A549 (cell line): ENCODE measurements at regions not wholly inside any gene's neighbourhood (a gene's known extent, or its start where the extent isn't known, plus 50 kb on each side); places are given as distances from the start of the nearest gene placed in this dataset.

Source experiments
- ATAC-seq, 2 experiments: fragments of 200-7000 bp in 1 of 2; fragments of >200 bp in 1 of 2; cut with Nextera tagmentation in 1 of 2; cut with Tn5 transposase in 1 of 2; 3 replicates each; pipeline versions ENCODE4 v1.8.0 to v1.9.1; 2018 to 2020; ENCODE audit warnings: mild to moderate bottlenecking in 1 of 2, moderate library complexity in 1 of 2
- CTCF ChIA-PET: fragments of 300-600 bp; sonication (Branson Sonifier 250); formaldehyde crosslinking; extraction: SDS; loops from one replicate; lab custom pipeline; 2021; ENCODE audit warnings: antibody characterized with exemption, inconsistent platforms; lab: Yijun Ruan, JAX
- POLR2A ChIA-PET: fragments of 350-600 bp; formaldehyde crosslinking; extraction: SDS; loops from one replicate; lab custom pipeline; 2021; ENCODE audit warnings: antibody characterized with exemption, inconsistent platforms; lab: Yijun Ruan, JAX
- DNase-seq, 2 experiments: peaks; one replicate each; pipeline versions ENCODE4 v3.0.0 to v3.0.0-alpha.2; 2011 to 2016; ENCODE audit warnings: low read depth in 1 of 2, low spot score in 1 of 2
- FAIRE-seq: peaks from 2 replicates; lab custom pipeline; 2011; peaks lifted over from hg19 to GRCh38; lab: Jason Lieb, UNC
- H3K27ac ChIP-seq, 2 experiments: fragments of >200 bp; sonication (Bioruptor Twin); formaldehyde crosslinking; 3 replicates each; pipeline ENCODE4 v1.5.1; 2016 to 2017
- H3K4me1 ChIP-seq: fragments of >200 bp; sonication (Bioruptor Twin); formaldehyde crosslinking; 3 replicates; pipeline ENCODE4 v1.6.1; 2016
- H3K4me2 ChIP-seq: fragments of >200 bp; sonication (Bioruptor Twin); formaldehyde crosslinking; 3 replicates; pipeline ENCODE4 v1.6.1; 2016
- H3K4me3 ChIP-seq: fragments of >200 bp; sonication (Bioruptor Twin); formaldehyde crosslinking; 3 replicates; pipeline ENCODE4 v1.5.1; 2016
- H3K9me3 ChIP-seq: fragments of >200 bp; sonication (Bioruptor Twin); formaldehyde crosslinking; 3 replicates; pipeline ENCODE4 v1.6.1; 2016
- BHLHE40 ChIP-seq: IDR thresholded peaks from 2 replicates; pipeline ENCODE4 v1.6.1; 2012; ENCODE audit warnings: low read depth, low read length, inconsistent platforms
- CBX2 ChIP-seq: fragments of 200-600 bp; sonication (generic); IDR thresholded peaks from 2 replicates; pipeline ENCODE4 v1.6.1; 2016; ENCODE audit warnings: low read depth, mild to moderate bottlenecking, borderline replicate concordance
- CHD2 ChIP-seq: fragments of 150-350 bp; IDR thresholded peaks from 2 replicates; pipeline ENCODE4 v1.6.1; 2014; ENCODE audit warnings: low read length; ENCODE audit not compliant: partially characterized antibody
- ESRRA ChIP-seq: fragments of 150-350 bp; IDR thresholded peaks from 2 replicates; pipeline ENCODE4 v1.6.1; 2014; ENCODE audit warnings: mild to moderate bottlenecking, low read length, borderline replicate concordance
- GATA3 ChIP-seq: IDR thresholded peaks from 2 replicates; pipeline ENCODE4 v1.6.1; 2012; ENCODE audit warnings: borderline replicate concordance
- HES2 ChIP-seq: fragments of >200 bp; sonication (Bioruptor Twin); formaldehyde crosslinking; IDR thresholded peaks from 2 replicates; pipeline ENCODE4 v1.6.1; 2016
- HEYL ChIP-seq: fragments of 250-450 bp; sonication (Bioruptor Pico); IDR thresholded peaks from 2 replicates; pipeline ENCODE4 v1.8.0; 2021; ENCODE audit warnings: mild to moderate bottlenecking, moderate library complexity
- HOXB13 ChIP-seq: fragments of 250-450 bp; sonication (Bioruptor Pico); IDR thresholded peaks from 2 replicates; pipeline ENCODE4 v1.5.0; 2020; ENCODE audit warnings: low read depth, mild to moderate bottlenecking, moderate library complexity
- HOXB5 ChIP-seq: fragments of 250-450 bp; sonication (Bioruptor Pico); IDR thresholded peaks from 2 replicates; pipeline ENCODE4 v1.5.0; 2020; ENCODE audit warnings: mild to moderate bottlenecking, moderate library complexity
- JUN ChIP-seq, 2 experiments: fragments of >200 bp; sonication (Bioruptor Twin); formaldehyde crosslinking; IDR thresholded peaks; 2 replicates in 1 of 2; 3 replicates in 1 of 2; pipeline ENCODE4 v1.6.1; 2016 to 2017
- JUNB ChIP-seq: fragments of >200 bp; sonication (Bioruptor Twin); formaldehyde crosslinking; IDR thresholded peaks from 2 replicates; pipeline ENCODE4 v1.6.1; 2016
- MAFK ChIP-seq: fragments of 450-650 bp; IDR thresholded peaks from 2 replicates; pipeline ENCODE4 v1.6.1; 2014; ENCODE audit not compliant: partially characterized antibody
- MAZ ChIP-seq: fragments of 150-350 bp; IDR thresholded peaks from 2 replicates; pipeline ENCODE4 v1.6.1; 2014; ENCODE audit warnings: antibody characterized with exemption, low read depth, low read length, borderline replicate concordance
- MYC ChIP-seq: IDR thresholded peaks from 2 replicates; pipeline ENCODE4 v1.6.1; 2012; ENCODE audit warnings: mild to moderate bottlenecking, inconsistent platforms, low read length, improper control_type of control experiment, borderline replicate concordance
- PBX3 ChIP-seq: IDR thresholded peaks from 2 replicates; pipeline ENCODE4 v1.6.1; 2012
- PHF8 ChIP-seq: fragments of 200-600 bp; sonication (generic); IDR thresholded peaks from 2 replicates; pipeline ENCODE4 v1.6.1; 2016; ENCODE audit warnings: low read depth, mild to moderate bottlenecking, antibody characterized with exemption, moderate library complexity, borderline replicate concordance
- POLR2A ChIP-seq: IDR thresholded peaks from 2 replicates; pipeline ENCODE4 v1.6.1; 2012; ENCODE audit warnings: mild to moderate bottlenecking, low read length
- POLR2AphosphoS2 ChIP-seq: conservative IDR thresholded peaks from 2 replicates; pipeline ENCODE4 v1.6.1; 2012; ENCODE audit warnings: low read length, improper control_type of control experiment, inconsistent platforms
- RARB ChIP-seq: fragments of 250-450 bp; sonication (Bioruptor Pico); IDR thresholded peaks from 2 replicates; pipeline ENCODE4 v1.8.0; 2021; ENCODE audit warnings: mild to moderate bottlenecking, moderate library complexity
- REST ChIP-seq: fragments of 200-600 bp; sonication (generic); IDR thresholded peaks from 2 replicates; pipeline ENCODE4 v1.6.1; 2016; ENCODE audit warnings: antibody characterized with exemption, mild to moderate bottlenecking, moderate library complexity
- RNF2 ChIP-seq: fragments of 200-600 bp; sonication (generic); IDR thresholded peaks from 2 replicates; pipeline ENCODE4 v1.6.1; 2016; ENCODE audit warnings: low read depth, mild to moderate bottlenecking, antibody characterized with exemption, moderate library complexity, borderline replicate concordance
- SREBF2 ChIP-seq: fragments of 450-650 bp; IDR thresholded peaks from 2 replicates; pipeline ENCODE4 v1.6.1; 2014; ENCODE audit warnings: mild to moderate bottlenecking, moderate library complexity
- ZC3H11A ChIP-seq: fragments of 450-650 bp; IDR thresholded peaks from 2 replicates; pipeline ENCODE4 v1.6.1; 2014; ENCODE audit warnings: antibody characterized with exemption, mild to moderate bottlenecking
- ZSCAN20 ChIP-seq: fragments of 250-450 bp; sonication (Bioruptor Pico); IDR thresholded peaks from 2 replicates; pipeline ENCODE4 v1.8.0; 2022; ENCODE audit warnings: mild to moderate bottlenecking, moderate library complexity
- WGBS: methylation state at CpG from one replicate; pipeline ENCODE4 v1.1.6; 2017; ENCODE audit errors: missing lambda C conversion rate; 5-methylcytosine and 5-hydroxymethylcytosine counted together
- TF ChIP-seq, protein P1 (sequence below): fragments of 250-450 bp; sonication (Bioruptor Pico); IDR thresholded peaks from 2 replicates; pipeline ENCODE4 v1.5.0; 2020; ENCODE audit warnings: low read depth, mild to moderate bottlenecking, moderate library complexity
- TF ChIP-seq, protein P2 (sequence below): fragments of 450-650 bp; IDR thresholded peaks from 2 replicates; pipeline ENCODE4 v1.6.1; 2014; ENCODE audit warnings: antibody characterized with exemption

DNA sequence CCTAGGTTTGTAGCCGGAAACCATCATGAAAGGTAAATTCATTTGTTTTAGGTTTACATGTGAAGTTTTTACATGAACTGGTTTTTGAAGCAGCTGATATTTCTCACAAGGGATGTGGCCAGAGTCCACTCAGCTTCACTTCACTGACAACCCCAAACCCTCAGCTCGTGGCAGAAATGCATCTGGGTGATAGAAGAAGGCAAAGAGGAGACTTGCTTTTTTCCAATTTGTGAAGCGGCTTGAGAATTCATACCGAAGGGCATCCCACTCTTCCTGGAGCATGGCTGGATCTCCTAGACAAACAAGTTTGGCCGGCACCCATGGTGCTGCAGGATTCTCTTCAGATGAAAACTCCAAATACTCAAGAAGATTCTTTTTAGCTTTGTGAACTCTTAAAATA lies 392.8 kb upstream of the CNR1 start:
- Histone ChIP-seq H3K27ac (no peak overlapping the region), H3K4me3 (no peak overlapping the region), H3K9me3 (no peaks in the 10 kb centered on the region), H3K4me2 (no peak overlapping the region)
- ATAC-seq (no peak), DNase-seq (no peak)
- CTCF ChIA-PET = no interaction called here
- WGBS = 70% methylated on average over 5 of the region's 5 CpGs
- TF ChIP-seq RARB (CRISPR knock-in tag) (no peak), ZSCAN20 (no peak), SREBF2 (no peak)
- TF ChIP-seq, all 56 proteins: peak for 0
- H3K4me1 ChIP-seq = no peaks in the 10 kb centered on the region
- POLR2A ChIA-PET = no interaction called here
- FAIRE-seq = no peak

- ChIA-PET CTCF (interaction anchor here (0.8 kb wide), 1 partner anchor 51 kb away, joined by 3 read pairs; no protein-coding TSS in a partner anchor), POLR2A (no interaction called here)
- no peak for ATAC-seq
- Histone ChIP-seq H3K4me1 (no peaks in the 10 kb centered on the region), H3K9me3 (no peaks in the 10 kb centered on the region)
- no peak for FAIRE-seq
- no peak for TF ChIP-seq POLR2A
- TF ChIP-seq, protein P1, sequence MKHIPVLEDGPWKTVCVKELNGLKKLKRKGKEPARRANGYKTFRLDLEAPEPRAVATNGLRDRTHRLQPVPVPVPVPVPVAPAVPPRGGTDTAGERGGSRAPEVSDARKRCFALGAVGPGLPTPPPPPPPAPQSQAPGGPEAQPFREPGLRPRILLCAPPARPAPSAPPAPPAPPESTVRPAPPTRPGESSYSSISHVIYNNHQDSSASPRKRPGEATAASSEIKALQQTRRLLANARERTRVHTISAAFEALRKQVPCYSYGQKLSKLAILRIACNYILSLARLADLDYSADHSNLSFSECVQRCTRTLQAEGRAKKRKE (CRISPR knock-in tag) = no peak
- TF ChIP-seq ESRRA = no peak
- TF ChIP-seq GATA3 = no peak
- TF ChIP-seq CHD2 = no peak
- TF ChIP-seq HOXB13 (CRISPR knock-in tag) = no peak
- TF ChIP-seq ZC3H11A = no peak
- TF ChIP-seq, protein P2, sequence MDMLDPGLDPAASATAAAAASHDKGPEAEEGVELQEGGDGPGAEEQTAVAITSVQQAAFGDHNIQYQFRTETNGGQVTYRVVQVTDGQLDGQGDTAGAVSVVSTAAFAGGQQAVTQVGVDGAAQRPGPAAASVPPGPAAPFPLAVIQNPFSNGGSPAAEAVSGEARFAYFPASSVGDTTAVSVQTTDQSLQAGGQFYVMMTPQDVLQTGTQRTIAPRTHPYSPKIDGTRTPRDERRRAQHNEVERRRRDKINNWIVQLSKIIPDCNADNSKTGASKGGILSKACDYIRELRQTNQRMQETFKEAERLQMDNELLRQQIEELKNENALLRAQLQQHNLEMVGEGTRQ = no peak
- no peak for TF ChIP-seq RARB (CRISPR knock-in tag)
- TF ChIP-seq, all 56 proteins: peak for 0
- no peak overlapping the region for H3K4me3 ChIP-seq
- 16% methylated on average over 3 of the region's 4 CpGs for WGBS
- no peak overlapping the region for H3K27ac ChIP-seq
- H3K4me2 ChIP-seq = no peak overlapping the region
- no peak for DNase-seq
Observed at GRCh38 chr6:88556663-88557062, 390.5 kb upstream of the CNR1 start.

DNA sequence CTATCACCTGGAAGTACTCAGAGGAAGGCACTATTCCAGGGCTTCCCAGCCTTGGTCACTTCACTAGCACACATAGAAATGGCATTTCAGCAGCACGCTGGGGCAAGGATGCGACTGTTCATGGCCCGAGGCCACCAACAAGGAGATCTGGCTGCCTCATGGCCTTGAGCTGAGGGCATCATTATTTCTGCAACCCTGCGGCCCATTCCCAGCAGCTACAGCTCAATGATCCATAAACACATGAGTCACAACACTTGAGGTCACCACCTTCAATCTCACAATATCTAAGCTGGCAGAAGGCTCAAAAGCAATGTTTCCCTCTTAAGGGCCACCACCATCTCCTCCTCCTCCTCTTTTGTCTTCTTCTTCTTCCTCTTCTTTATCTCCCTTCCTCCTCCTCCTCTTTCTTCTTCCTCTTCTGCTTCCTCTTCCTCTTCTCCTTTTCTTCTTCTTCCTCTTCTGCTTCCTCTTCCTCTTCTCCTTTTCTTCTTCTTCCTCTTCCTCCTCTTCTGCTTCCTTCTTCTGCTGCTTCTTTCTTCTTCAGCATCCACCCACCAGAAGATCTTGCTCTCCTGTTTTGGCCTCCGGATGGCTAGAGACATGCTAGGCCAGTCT lies 382.9 kb upstream of the CNR1 start:
- CTCF ChIA-PET = no interaction called here
- DNase-seq (no peak), FAIRE-seq (no peak), ATAC-seq (no peak)
- Histone ChIP-seq H3K4me3 (no peak overlapping the region), H3K4me1 (no peaks in the 10 kb centered on the region), H3K9me3 (no peaks in the 10 kb centered on the region), H3K4me2 (no peak overlapping the region), H3K27ac (no peak overlapping the region)
- POLR2A ChIA-PET = no interaction called here
- 60% methylated on average over 2 of the region's 5 CpGs for WGBS
- TF ChIP-seq REST = no peak
- TF ChIP-seq MAZ = no peak
- TF ChIP-seq ZSCAN20 = no peak
- TF ChIP-seq JUNB = no peak
- no peak for TF ChIP-seq HES2
- no peak for TF ChIP-seq HOXB5
- no peak for TF ChIP-seq PBX3
- TF ChIP-seq RARB (CRISPR knock-in tag) = no peak
- no peak for TF ChIP-seq ESRRA
- TF ChIP-seq CBX2 = no peak
- TF ChIP-seq PHF8 = no peak
- no peak for TF ChIP-seq JUN (IDR thresholded peaks at IDR 0.05)
- no peak for TF ChIP-seq RNF2
- no peak for TF ChIP-seq MAFK
- TF ChIP-seq BHLHE40 = no peak
- no peak for TF ChIP-seq HOXB13 (CRISPR knock-in tag)
- TF ChIP-seq HEYL (CRISPR knock-in tag) = no peak
- no peak for TF ChIP-seq MYC
- TF ChIP-seq POLR2AphosphoS2 = no peak
